GM20000 (cell line): ENCODE measurements at regions not wholly inside any gene's neighbourhood (a gene's known extent, or its start where the extent isn't known, plus 50 kb on each side); places are given as distances from the start of the nearest gene placed in this dataset.
"Not testable (repeated sequence)": the region's sequence is repeated elsewhere in the genome, so short reads cannot be mapped to it uniquely, and the experiment has no call there.

Experiments used
- DNase-seq: peaks from one replicate; pipeline ENCODE4 v3.0.0; 2012; ENCODE audit warnings: low spot score
- TF ChIP-seq, protein P1 (sequence below): IDR thresholded peaks from 2 replicates; pipeline ENCODE4 v1.5.1; 2012; ENCODE audit warnings: mild to moderate bottlenecking, control low read depth; ENCODE audit errors: extremely low read depth, missing control alignments

DNA sequence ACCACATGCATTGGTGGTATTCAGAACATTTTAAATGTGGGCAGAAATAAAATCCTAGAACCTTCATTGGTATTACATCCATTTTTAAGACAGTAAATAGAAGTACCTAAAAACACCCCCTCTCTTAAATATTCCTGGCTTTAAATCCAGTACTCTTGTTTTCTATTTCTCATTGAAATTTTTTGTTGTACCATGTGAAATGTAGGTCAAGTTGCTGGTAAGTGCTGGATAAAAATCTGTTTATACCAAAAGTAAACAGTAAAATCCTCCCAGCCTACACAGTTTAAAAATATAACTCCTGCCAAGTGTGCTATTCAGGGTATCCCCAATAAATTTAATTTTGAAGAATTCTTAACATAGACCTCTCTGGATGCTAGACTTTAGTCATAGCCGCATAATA is 75.0 kb upstream of the FST start:
- DNase-seq = no peak

DNA sequence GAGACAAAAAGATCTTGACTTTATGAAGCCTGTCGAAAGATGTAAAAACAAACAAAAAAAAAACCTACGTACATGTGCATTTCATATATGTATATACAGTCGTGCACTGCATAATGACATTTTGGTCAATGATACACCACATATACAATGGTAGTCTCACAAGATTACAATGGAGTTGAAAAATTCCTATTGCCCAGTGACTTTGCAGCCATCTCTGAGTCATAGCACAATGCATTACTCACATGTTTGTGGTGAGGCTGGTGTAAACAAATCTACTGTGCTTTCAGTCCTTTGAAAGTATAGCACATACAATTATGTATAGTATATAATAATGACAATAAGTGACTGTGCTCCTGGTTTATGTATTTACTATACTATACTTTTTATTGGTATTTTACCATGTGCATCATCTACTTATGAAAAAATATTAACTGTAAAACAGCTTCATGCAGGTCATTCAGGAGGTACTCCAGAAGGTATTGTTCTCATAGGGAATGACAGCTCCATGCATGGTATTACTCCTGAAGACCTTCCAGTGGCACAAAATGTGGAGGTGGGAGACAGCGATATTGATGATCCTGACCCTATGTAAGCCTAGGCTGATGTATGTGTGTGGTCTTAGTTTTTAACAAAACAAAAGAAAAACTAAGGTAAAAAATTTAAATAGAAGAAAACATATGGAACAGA is 73.7 kb upstream of the FST start:
- TF ChIP-seq, protein P1, sequence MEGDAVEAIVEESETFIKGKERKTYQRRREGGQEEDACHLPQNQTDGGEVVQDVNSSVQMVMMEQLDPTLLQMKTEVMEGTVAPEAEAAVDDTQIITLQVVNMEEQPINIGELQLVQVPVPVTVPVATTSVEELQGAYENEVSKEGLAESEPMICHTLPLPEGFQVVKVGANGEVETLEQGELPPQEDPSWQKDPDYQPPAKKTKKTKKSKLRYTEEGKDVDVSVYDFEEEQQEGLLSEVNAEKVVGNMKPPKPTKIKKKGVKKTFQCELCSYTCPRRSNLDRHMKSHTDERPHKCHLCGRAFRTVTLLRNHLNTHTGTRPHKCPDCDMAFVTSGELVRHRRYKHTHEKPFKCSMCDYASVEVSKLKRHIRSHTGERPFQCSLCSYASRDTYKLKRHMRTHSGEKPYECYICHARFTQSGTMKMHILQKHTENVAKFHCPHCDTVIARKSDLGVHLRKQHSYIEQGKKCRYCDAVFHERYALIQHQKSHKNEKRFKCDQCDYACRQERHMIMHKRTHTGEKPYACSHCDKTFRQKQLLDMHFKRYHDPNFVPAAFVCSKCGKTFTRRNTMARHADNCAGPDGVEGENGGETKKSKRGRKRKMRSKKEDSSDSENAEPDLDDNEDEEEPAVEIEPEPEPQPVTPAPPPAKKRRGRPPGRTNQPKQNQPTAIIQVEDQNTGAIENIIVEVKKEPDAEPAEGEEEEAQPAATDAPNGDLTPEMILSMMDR = no peak
- no peak for DNase-seq

More for the DNA sequence above, 75.0 kb upstream of the FST start:
- TF ChIP-seq, protein P1 = no peak

DNA sequence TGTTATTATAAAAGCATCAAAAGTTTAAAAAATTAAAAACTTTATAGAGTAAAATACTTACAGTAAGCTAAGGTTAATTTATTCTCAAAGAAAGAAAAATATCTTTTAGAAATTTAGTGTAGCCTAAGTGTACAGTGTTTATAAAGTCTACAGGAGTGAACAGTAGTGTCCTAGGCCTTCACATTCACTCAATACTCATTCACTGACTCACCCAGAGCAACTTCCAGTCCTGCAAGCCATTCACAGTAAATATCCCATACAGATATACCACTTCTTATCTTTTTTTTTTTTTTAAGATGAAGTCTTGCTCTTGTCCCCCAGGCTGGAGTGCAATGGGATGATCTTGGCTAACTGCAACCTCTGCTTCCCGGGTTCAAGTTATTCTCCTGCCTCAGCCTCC is 73.1 kb upstream of the FST start:
- DNase-seq = no peak
- TF ChIP-seq, protein P1 = no peak

DNA sequence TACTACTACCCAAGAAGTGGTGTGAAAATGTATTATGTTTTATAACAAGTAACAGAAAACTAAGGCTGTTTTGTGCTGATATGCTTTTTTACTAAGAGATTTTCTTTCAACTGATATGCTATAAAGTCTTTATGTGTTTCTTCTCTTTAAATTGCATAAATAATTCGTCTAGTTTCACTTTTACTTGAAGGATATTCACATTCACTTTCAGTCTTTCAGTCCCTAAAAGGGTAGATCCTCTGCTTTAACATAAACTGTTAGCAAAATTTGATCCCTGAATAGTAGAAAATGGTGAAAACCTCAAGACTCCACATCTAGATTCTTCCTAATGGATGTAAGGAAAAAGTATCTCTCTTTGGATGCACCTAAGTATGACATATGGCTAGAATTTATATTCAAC is 69.0 kb upstream of the FST start:
- DNase-seq = peak; percentile 22

DNA sequence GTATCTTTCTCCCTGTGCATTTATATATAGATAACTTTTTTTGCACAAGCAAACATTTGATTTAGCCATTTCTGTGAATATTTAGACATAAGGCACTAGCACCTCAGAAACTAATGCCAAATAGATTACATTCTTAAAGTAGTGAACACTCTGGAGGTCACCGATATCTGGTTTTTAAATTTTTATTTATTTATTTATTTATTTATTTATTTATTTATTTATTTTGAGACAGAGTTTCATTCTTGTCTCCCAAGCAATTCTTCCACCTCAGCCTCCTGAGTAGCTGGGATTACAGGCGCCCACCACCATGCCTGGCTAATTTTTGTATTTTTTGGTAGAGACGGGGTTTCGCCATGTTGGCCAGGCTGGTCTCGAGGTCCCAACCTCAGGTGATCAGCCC is 67.9 kb upstream of the FST start:
- DNase-seq = not testable (repeated sequence)

More for the DNA sequence above, 69.0 kb upstream of the FST start:
- TF ChIP-seq, protein P1 = no peak

DNA sequence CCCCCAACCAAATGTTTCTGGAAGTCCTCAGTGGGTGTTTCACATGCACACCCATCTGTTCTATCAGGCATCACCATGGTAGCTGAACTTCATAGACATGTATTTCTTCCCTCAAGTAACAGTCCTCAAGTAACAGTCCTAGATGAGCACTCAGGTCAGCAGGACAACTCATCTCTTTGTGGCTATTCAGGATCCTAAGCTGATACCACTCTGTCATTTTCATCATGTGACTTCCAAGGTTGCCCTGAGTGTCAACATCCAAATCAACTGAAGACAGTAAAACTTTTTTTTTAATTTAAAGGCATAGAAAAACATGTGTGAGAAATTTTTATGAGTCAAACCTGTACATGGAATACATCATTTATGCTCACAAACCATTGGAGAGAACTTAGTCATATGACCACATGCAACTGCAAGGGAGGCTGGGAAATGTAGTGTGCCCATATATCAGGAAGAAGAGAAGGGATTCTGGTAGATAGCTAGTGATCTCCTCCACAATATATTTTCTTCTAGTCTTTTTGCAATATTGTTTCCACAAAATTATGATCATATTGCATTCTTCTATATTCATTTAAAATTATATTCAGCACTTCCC is 64.2 kb upstream of the FST start:
- no peak for DNase-seq
- TF ChIP-seq, protein P1 = no peak

DNA sequence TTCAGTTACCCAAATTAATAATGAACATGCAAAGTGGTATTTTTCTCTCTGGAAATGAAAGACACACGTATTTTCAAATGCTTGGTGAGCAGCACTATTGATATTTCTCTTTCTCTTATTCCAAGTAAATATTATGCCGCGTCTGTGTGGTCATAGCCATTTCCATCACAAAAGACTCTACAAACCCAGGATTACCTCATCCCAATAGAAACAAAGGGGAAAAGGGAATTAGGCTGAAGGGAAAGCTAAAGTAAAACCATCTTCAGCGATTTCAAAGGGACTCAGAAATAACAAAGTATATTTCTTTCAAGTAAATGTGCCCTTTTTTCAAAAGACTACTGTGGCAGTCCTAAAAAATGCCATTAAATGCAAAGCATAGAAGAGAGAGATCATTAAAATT is 62.0 kb upstream of the FST start:
- TF ChIP-seq, protein P1 = no peak
- no peak for DNase-seq
